MCF 10A (cell line): ENCODE measurements at regions not wholly inside any gene's neighbourhood (a gene's known extent, or its start where the extent isn't known, plus 50 kb on each side); places are given as distances from the start of the nearest gene placed in this dataset.

ENCODE experiments used
- BruUV-seq: library from RNA; stranded (reverse); fragments of 400-500 nt; replicated peaks from 2 replicates; lab custom pipeline; 2021; lab: Mats Ljungman, UMichigan
- CTCF ChIA-PET: fragments of 300-600 bp; sonication (Branson Sonifier 250); formaldehyde crosslinking; extraction: SDS; loops from one replicate; lab custom pipeline; 2021; ENCODE audit warnings: antibody characterized with exemption, inconsistent platforms; lab: Yijun Ruan, JAX
- POLR2A ChIA-PET: fragments of 300-600, 350-650 bp; sonication (Branson Sonifier 250); formaldehyde crosslinking; extraction: SDS; loops from one replicate; lab custom pipeline; 2020; ENCODE audit warnings: antibody characterized with exemption, inconsistent platforms; lab: Yijun Ruan, JAX
- DNase-seq: peaks from one replicate; pipeline ENCODE4 v3.0.0-alpha.2; 2018; ENCODE audit not compliant: unreplicated experiment
- H3K27ac Mint-ChIP-seq: one replicate; pipeline ENCODE4 v1.8.0; 2022; ENCODE audit warnings: mild to moderate bottlenecking, low read depth, mixed read lengths; ENCODE audit not compliant: unreplicated experiment
- H3K27me3 Mint-ChIP-seq: one replicate; pipeline ENCODE4 v1.8.0; 2022; ENCODE audit warnings: mixed read lengths; ENCODE audit not compliant: insufficient read depth, unreplicated experiment
- H3K36me3 Mint-ChIP-seq: one replicate; pipeline ENCODE4 v1.8.0; 2022; ENCODE audit warnings: mild to moderate bottlenecking, moderate library complexity, mixed read lengths; ENCODE audit not compliant: insufficient read depth, unreplicated experiment
- H3K4me1 Mint-ChIP-seq: one replicate; pipeline ENCODE4 v1.8.0; 2022; ENCODE audit warnings: mixed read lengths; ENCODE audit not compliant: insufficient read depth, unreplicated experiment
- H3K4me3 Mint-ChIP-seq: one replicate; pipeline ENCODE4 v1.8.0; 2022; ENCODE audit warnings: mild to moderate bottlenecking, moderate library complexity, mixed read lengths; ENCODE audit not compliant: unreplicated experiment
- H3K9me3 Mint-ChIP-seq: one replicate; pipeline ENCODE4 v1.8.0; 2022; ENCODE audit warnings: mixed read lengths; ENCODE audit not compliant: unreplicated experiment
- CTCF ChIP-seq: fragments of 200-600 bp; IDR thresholded peaks from one replicate; pipeline ENCODE4 v1.8.0; 2022; ENCODE audit warnings: antibody characterized with exemption, mild to moderate bottlenecking; ENCODE audit not compliant: unreplicated experiment
- intact Hi-C: fragments of 100-400 bp; cut with micrococcal nuclease; formaldehyde crosslinking; loops from 2 replicates; pipeline ENCODE4 v1.14.1; 2022

DNA sequence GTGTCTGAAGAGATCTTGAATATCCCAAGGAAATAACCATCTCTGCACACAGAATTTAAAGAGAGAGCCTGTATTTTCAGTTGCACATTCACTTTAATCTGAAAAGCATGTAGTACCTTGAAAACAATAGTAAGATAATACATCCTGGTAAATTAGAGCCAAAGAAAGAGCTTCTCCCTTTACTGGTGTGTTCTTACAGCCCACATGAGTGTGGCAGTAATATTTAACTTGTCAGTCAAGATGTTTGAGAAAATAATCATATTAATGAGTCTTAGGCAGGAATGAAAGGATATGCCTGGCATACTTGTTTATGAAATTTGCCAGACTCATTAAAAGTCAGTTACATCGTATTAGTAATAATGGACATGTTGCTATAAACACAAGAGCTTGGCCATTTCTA is 908.4 kb upstream of the ADGRL4 start:
- Mint-ChIP-seq H3K4me1 (no peaks in the 10 kb centered on the region), H3K27me3 (no peaks in the 10 kb centered on the region), H3K27ac (no peak overlapping the region), H3K36me3 (no peaks in the 10 kb centered on the region), H3K4me3 (no peak overlapping the region), H3K9me3 (peaks cover 8% of the 10 kb centered on the region)
- intact Hi-C loops, result no loop called here
- DNase-seq, result no peak
- no TSS peak for BruUV-seq
- no peak for TF ChIP-seq CTCF
- ChIA-PET CTCF (interaction anchor here (0.7 kb wide), 1 partner anchor 292 kb away, joined by 3 read pairs; no protein-coding TSS in a partner anchor), POLR2A (no interaction called here)

GRCh38 chr1:79912813-79913212 is 906.3 kb upstream of the ADGRL4 start:
- ChIA-PET POLR2A (no interaction called here), CTCF (no interaction called here)
- H3K27ac Mint-ChIP-seq, result no peak overlapping the region
- intact Hi-C loops, result no loop called here
- DNase-seq, result no peak
- peaks cover 8% of the 10 kb centered on the region for H3K9me3 Mint-ChIP-seq
- H3K36me3 Mint-ChIP-seq, result no peaks in the 10 kb centered on the region
- H3K4me1 Mint-ChIP-seq, result no peaks in the 10 kb centered on the region
- no peaks in the 10 kb centered on the region for H3K27me3 Mint-ChIP-seq
- BruUV-seq, result no TSS peak
- TF ChIP-seq CTCF, result no peak
- H3K4me3 Mint-ChIP-seq, result no peak overlapping the region

DNA sequence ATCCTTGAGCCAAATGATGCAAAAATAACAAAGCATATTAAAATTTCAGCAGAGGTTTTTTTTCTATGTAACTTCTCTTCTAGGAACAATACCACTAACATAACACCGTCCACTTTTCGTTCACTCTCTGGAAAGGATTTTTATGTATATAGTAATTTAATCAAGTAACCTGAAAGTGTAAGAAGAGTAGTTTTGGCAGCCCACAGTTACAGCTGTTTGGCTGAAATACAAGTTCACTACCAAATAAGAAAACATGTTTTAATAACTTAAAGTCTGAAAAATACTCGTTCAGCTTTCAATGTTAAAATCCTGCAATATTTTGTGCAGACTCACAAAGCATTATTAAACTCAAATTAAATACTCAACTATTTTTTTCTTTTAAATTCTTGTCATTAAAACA is 896.8 kb upstream of the ADGRL4 start:
- BruUV-seq, result no TSS peak
- ChIA-PET POLR2A (no interaction called here), CTCF (no interaction called here)
- H3K9me3 Mint-ChIP-seq, result peaks cover 9% of the 10 kb centered on the region
- no peaks in the 10 kb centered on the region for H3K27me3 Mint-ChIP-seq
- TF ChIP-seq CTCF, result no peak
- no peak overlapping the region for H3K27ac Mint-ChIP-seq
- intact Hi-C loops, result loop anchor here (10.0 kb wide), 1 partner anchor 409 kb away; no protein-coding TSS in a partner anchor
- H3K4me1 Mint-ChIP-seq, result peaks cover 8% of the 10 kb centered on the region
- no peaks in the 10 kb centered on the region for H3K36me3 Mint-ChIP-seq
- DNase-seq, result no peak
- no peak overlapping the region for H3K4me3 Mint-ChIP-seq

DNA sequence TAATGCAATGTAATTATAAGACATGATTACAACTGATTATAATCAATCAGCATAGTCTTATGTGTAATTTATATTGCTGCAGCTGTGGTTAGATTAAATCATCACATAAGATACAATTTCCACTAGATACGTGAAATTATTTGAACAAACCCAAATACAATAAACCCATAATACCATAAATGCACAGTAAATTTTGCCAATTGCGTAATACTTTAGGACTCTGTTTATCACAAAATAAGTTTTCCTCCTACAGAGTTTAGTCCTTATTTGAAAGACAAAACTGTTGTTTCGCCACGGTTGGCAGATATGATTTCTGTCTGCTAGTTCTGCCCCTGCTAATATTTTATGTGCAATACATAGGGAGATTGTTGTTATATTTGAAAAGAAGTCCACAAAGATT is 895.9 kb upstream of the ADGRL4 start:
- DNase-seq, result no peak
- H3K27me3 Mint-ChIP-seq, result no peaks in the 10 kb centered on the region
- H3K27ac Mint-ChIP-seq, result no peak overlapping the region
- H3K4me3 Mint-ChIP-seq, result no peak overlapping the region
- TF ChIP-seq CTCF, result no peak
- intact Hi-C loops, result loop anchor here (10.0 kb wide), 1 partner anchor 408 kb away; no protein-coding TSS in a partner anchor
- no TSS peak for BruUV-seq
- peaks cover 9% of the 10 kb centered on the region for H3K9me3 Mint-ChIP-seq
- ChIA-PET POLR2A (no interaction called here), CTCF (no interaction called here)
- H3K36me3 Mint-ChIP-seq, result no peaks in the 10 kb centered on the region
- H3K4me1 Mint-ChIP-seq, result peaks cover 8% of the 10 kb centered on the region
